Trophoblast cell (in vitro differentiated cells and primary cell): ENCODE measurements at regions not wholly inside any gene's neighbourhood (a gene's known extent, or its start where the extent isn't known, plus 50 kb on each side); places are given as distances from the start of the nearest gene placed in this dataset.

Source experiments
- DNase-seq, 2 donors: peaks; one replicate each; pipeline ENCODE4 v3.0.0-alpha.2; 2016
- H2AFZ ChIP-seq: 2 replicates; pipeline ENCODE4 v1.6.1; 2013; ENCODE audit warnings: low read length, moderate library complexity, mild to moderate bottlenecking; ENCODE audit not compliant: insufficient read depth, poor library complexity
- H2AK5ac ChIP-seq: 2 replicates; pipeline ENCODE4 v1.6.1; 2013; ENCODE audit warnings: mild to moderate bottlenecking, low read length
- H2BK120ac ChIP-seq: 2 replicates; pipeline ENCODE4 v1.6.1; 2013; ENCODE audit warnings: low read length, mild to moderate bottlenecking, moderate library complexity; ENCODE audit not compliant: insufficient read depth, poor library complexity
- H2BK12ac ChIP-seq: 2 replicates; pipeline ENCODE4 v1.6.1; 2013; ENCODE audit warnings: mild to moderate bottlenecking, low read length, moderate library complexity
- H2BK5ac ChIP-seq: 2 replicates; pipeline ENCODE4 v1.6.1; 2013; ENCODE audit warnings: low read length, low read depth, moderate library complexity, mild to moderate bottlenecking; ENCODE audit not compliant: poor library complexity
- H3K14ac ChIP-seq: 2 replicates; pipeline ENCODE4 v1.6.1; 2013; ENCODE audit warnings: mild to moderate bottlenecking, low read length
- H3K18ac ChIP-seq: 2 replicates; pipeline ENCODE4 v1.6.1; 2013; ENCODE audit warnings: mild to moderate bottlenecking, low read length
- H3K23ac ChIP-seq: 2 replicates; pipeline ENCODE4 v1.6.1; 2013; ENCODE audit warnings: low read length
- H3K27ac ChIP-seq: 2 replicates; pipeline ENCODE4 v1.5.1; 2013; ENCODE audit warnings: low read depth, mild to moderate bottlenecking, inconsistent platforms, low read length, moderate library complexity
- H3K27me3 ChIP-seq: 2 replicates; pipeline ENCODE4 v1.6.1; 2013; ENCODE audit warnings: inconsistent platforms, mild to moderate bottlenecking, low read length, moderate library complexity; ENCODE audit not compliant: insufficient read depth
- H3K36me3 ChIP-seq, 2 experiments: 1 replicate in 1 of 2; 2 replicates in 1 of 2; pipeline ENCODE4 v1.6.1; 2013; ENCODE audit warnings: low read length in 2 of 2, mild to moderate bottlenecking in 2 of 2, moderate library complexity in 1 of 2; ENCODE audit not compliant: insufficient read depth in 2 of 2, control insufficient read depth in 1 of 2
- H3K4ac ChIP-seq: 2 replicates; pipeline ENCODE4 v1.6.1; 2013; ENCODE audit warnings: low read depth, mild to moderate bottlenecking, low read length, moderate library complexity
- H3K4me1 ChIP-seq, 2 experiments: 1 replicate in 1 of 2; 2 replicates in 1 of 2; pipeline ENCODE4 v1.6.1; 2013; ENCODE audit warnings: low read length in 2 of 2, mild to moderate bottlenecking in 2 of 2, moderate library complexity in 1 of 2; ENCODE audit not compliant: insufficient read depth in 2 of 2, control insufficient read depth in 1 of 2
- H3K4me2 ChIP-seq: 2 replicates; pipeline ENCODE4 v1.6.1; 2013; ENCODE audit warnings: inconsistent platforms, mild to moderate bottlenecking, low read length, moderate library complexity
- H3K4me3 ChIP-seq: 2 replicates; pipeline ENCODE4 v1.5.1; 2013; ENCODE audit warnings: mild to moderate bottlenecking, low read depth, low read length, inconsistent platforms
- H3K79me1 ChIP-seq: one replicate; pipeline ENCODE4 v1.6.1; 2013; ENCODE audit warnings: low read length
- H3K79me2 ChIP-seq: 2 replicates; pipeline ENCODE4 v1.6.1; 2013; ENCODE audit warnings: low read length, mild to moderate bottlenecking; ENCODE audit not compliant: control insufficient read depth, insufficient read depth, poor library complexity
- H3K9ac ChIP-seq: 2 replicates; pipeline ENCODE4 v1.6.1; 2013; ENCODE audit warnings: mild to moderate bottlenecking, low read length
- H3K9me3 ChIP-seq: 2 replicates; pipeline ENCODE4 v1.6.1; 2013; ENCODE audit warnings: low read depth, mild to moderate bottlenecking, control low read depth, inconsistent platforms, low read length; ENCODE audit not compliant: insufficient read depth
- H4K12ac ChIP-seq: 2 replicates; pipeline ENCODE4 v1.6.1; 2013; ENCODE audit warnings: low read depth, mild to moderate bottlenecking, low read length, moderate library complexity
- H4K8ac ChIP-seq: 2 replicates; pipeline ENCODE4 v1.6.1; 2013; ENCODE audit warnings: low read depth, mild to moderate bottlenecking, low read length, moderate library complexity
- H4K91ac ChIP-seq: one replicate; pipeline ENCODE4 v1.6.1; 2013; ENCODE audit warnings: low read depth, mild to moderate bottlenecking, low read length, moderate library complexity
- WGBS: extraction: QIAGEN DNeasy Blood & Tissue Kit; methylation state at CpG from one replicate; pipeline ENCODE4 v1.1.7; 2013; ENCODE audit warnings: missing lambda C conversion rate; ENCODE audit not compliant: insufficient read length, insufficient coverage; ENCODE audit errors: extremely low coverage; 5-methylcytosine and 5-hydroxymethylcytosine counted together

DNA sequence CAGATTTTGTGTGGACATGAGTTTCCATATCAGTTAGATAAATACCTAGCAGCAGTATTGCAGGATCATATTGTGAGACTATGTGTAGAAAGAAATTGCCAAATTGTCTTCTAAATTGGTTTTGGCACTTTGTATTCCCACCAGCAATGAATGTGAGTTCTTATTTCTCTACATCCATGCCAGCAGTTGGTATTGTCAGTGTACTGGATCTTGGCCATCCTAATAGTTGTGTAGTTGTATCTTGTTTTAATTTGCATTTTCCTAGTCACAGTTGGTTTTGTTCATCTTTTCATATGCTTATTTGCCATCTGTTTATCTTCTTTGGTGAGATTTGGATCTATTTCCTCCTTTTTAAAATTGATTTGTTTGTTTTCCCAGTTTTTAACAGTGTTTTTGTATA, 154.7 kb upstream of the HCRTR2 start:
- Histone ChIP-seq H2BK120ac (no peak overlapping the region), H3K14ac (no peak overlapping the region), H4K12ac (no peak overlapping the region), H3K9me3 (no peaks in the 10 kb centered on the region), H3K27ac (no peak overlapping the region), H3K4me2 (no peak overlapping the region), H3K79me1 (no peaks in the 10 kb centered on the region), H3K4me1 (no peaks in the 10 kb centered on the region), H3K36me3 (no peaks in the 10 kb centered on the region), H3K27me3 (no peaks in the 10 kb centered on the region), H3K4me3 (no peak overlapping the region), H2AFZ (no peak overlapping the region), H2BK12ac (no peak overlapping the region), H4K8ac (no peak overlapping the region), H3K79me2 (no peaks in the 10 kb centered on the region), H3K18ac (no peak overlapping the region), H2AK5ac (no peak overlapping the region), H2BK5ac (no peak overlapping the region), H3K4ac (no peak overlapping the region), H3K23ac (no peak overlapping the region), H3K9ac (no peak overlapping the region), H4K91ac (no peak overlapping the region)
- no peak for DNase-seq

DNA sequence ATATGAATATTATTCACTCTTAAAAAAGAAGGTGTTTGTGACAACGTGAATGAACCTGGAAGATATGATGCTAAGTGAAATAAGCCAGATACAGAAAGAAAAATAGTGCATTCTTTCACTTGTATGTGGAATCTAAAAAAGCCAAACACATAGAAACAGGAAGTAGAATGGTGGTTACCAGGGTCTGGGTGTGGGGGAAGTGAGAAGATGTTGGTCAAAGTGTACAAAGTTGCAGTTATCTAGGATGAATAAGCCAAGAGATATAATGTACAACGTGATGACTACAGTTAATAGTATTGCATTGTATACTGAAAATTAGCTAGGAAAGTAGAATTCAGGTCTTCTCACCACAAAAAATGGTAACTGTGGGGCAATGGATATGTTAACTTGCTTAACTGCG, 151.1 kb upstream of the HCRTR2 start:
- peak in 1 of 2 donors; percentile 4 for DNase-seq
- H3K27me3 ChIP-seq = no peaks in the 10 kb centered on the region
- no peak overlapping the region for H4K91ac ChIP-seq
- H2AK5ac ChIP-seq = no peak overlapping the region
- H2BK5ac ChIP-seq = no peak overlapping the region
- no peak overlapping the region for H3K23ac ChIP-seq
- no peak overlapping the region for H4K12ac ChIP-seq
- H2BK12ac ChIP-seq = no peak overlapping the region
- no peak overlapping the region for H3K4me3 ChIP-seq
- WGBS = no CpG with 5 or more reads among the region's 3 CpGs
- H2BK120ac ChIP-seq = no peak overlapping the region
- H3K79me1 ChIP-seq = no peaks in the 10 kb centered on the region
- H3K9ac ChIP-seq = no peak overlapping the region
- no peak overlapping the region for H2AFZ ChIP-seq
- H3K14ac ChIP-seq = no peak overlapping the region
- H3K36me3 ChIP-seq = no peaks in the 10 kb centered on the region
- no peaks in the 10 kb centered on the region for H3K4me1 ChIP-seq
- no peak overlapping the region for H3K27ac ChIP-seq
- no peaks in the 10 kb centered on the region for H3K9me3 ChIP-seq
- no peaks in the 10 kb centered on the region for H3K79me2 ChIP-seq
- no peak overlapping the region for H4K8ac ChIP-seq
- no peak overlapping the region for H3K4ac ChIP-seq
- H3K18ac ChIP-seq = no peak overlapping the region
- H3K4me2 ChIP-seq = no peak overlapping the region

DNA sequence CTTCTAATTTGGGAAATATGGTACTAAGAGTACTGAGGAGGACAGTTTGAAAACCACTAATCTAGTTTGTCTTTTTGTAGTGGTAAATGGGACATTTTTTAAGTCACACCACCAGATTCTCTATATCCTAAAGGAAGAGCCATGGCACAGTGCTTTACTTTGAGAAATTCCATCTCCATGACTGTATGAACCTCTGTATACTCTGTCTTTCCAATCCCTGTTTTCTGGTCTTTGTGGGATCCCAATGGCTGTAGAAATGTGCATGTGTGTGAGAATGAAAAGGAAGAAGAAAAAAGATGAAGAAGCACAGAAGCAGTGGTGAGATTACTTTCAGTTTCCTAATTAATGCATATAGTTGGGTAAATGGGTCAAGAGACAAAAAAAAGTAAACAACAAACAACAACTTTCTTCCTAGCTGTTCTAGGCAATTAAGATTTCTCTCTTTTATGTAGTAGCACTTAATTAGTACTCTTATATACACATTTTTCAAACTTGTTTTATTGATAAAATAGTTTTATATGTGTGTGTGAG, 141.2 kb upstream of the HCRTR2 start:
- Histone ChIP-seq H3K4me3 (no peak overlapping the region), H3K4me2 (no peak overlapping the region), H4K8ac (no peak overlapping the region), H2AK5ac (no peak overlapping the region), H3K23ac (no peak overlapping the region), H3K9me3 (no peaks in the 10 kb centered on the region), H3K79me1 (no peaks in the 10 kb centered on the region), H2BK12ac (no peak overlapping the region), H3K27me3 (no peaks in the 10 kb centered on the region), H3K79me2 (no peaks in the 10 kb centered on the region), H4K12ac (no peak overlapping the region), H3K14ac (no peak overlapping the region), H3K18ac (no peak overlapping the region), H3K4me1 (no peaks in the 10 kb centered on the region), H3K27ac (no peak overlapping the region), H2BK120ac (no peak overlapping the region), H3K9ac (no peak overlapping the region), H2BK5ac (no peak overlapping the region), H3K4ac (no peak overlapping the region), H4K91ac (no peak overlapping the region), H3K36me3 (no peaks in the 10 kb centered on the region), H2AFZ (no peak overlapping the region)
- DNase-seq = no peak

- no peaks in the 10 kb centered on the region for H3K36me3 ChIP-seq
- H3K14ac ChIP-seq = no peak overlapping the region
- no peaks in the 10 kb centered on the region for H3K27me3 ChIP-seq
- H2AK5ac ChIP-seq = no peak overlapping the region
- H3K4me2 ChIP-seq = no peak overlapping the region
- H3K18ac ChIP-seq = no peak overlapping the region
- H3K4ac ChIP-seq = no peak overlapping the region
- H4K8ac ChIP-seq = no peak overlapping the region
- H4K91ac ChIP-seq = no peak overlapping the region
- H2BK120ac ChIP-seq = no peak overlapping the region
- H2BK5ac ChIP-seq = no peak overlapping the region
- no CpG with 5 or more reads among the region's 3 CpGs for WGBS
- H3K9ac ChIP-seq = no peak overlapping the region
- no peaks in the 10 kb centered on the region for H3K9me3 ChIP-seq
- no peak overlapping the region for H2BK12ac ChIP-seq
- DNase-seq = no peak
- no peak overlapping the region for H2AFZ ChIP-seq
- H3K79me1 ChIP-seq = no peaks in the 10 kb centered on the region
- H3K4me3 ChIP-seq = no peak overlapping the region
- H3K27ac ChIP-seq = no peak overlapping the region
- no peaks in the 10 kb centered on the region for H3K4me1 ChIP-seq
- H3K23ac ChIP-seq = no peak overlapping the region
- no peak overlapping the region for H4K12ac ChIP-seq
- no peaks in the 10 kb centered on the region for H3K79me2 ChIP-seq
Observed at GRCh38 chr6:55034752-55035151, 139.6 kb upstream of the HCRTR2 start.
